Effector CD8-positive, alpha-beta T cell (primary cell): ENCODE measurements at regions not wholly inside any gene's neighbourhood (a gene's known extent, or its start where the extent isn't known, plus 50 kb on each side); places are given as distances from the start of the nearest gene placed in this dataset.
"Not testable (repeated sequence)": the region's sequence is repeated elsewhere in the genome, so short reads cannot be mapped to it uniquely, and the experiment has no call there.

Experiments
- DNase-seq: peaks from one replicate; lab custom pipeline; 2025; lab: John Stamatoyannopoulos, UW

DNA sequence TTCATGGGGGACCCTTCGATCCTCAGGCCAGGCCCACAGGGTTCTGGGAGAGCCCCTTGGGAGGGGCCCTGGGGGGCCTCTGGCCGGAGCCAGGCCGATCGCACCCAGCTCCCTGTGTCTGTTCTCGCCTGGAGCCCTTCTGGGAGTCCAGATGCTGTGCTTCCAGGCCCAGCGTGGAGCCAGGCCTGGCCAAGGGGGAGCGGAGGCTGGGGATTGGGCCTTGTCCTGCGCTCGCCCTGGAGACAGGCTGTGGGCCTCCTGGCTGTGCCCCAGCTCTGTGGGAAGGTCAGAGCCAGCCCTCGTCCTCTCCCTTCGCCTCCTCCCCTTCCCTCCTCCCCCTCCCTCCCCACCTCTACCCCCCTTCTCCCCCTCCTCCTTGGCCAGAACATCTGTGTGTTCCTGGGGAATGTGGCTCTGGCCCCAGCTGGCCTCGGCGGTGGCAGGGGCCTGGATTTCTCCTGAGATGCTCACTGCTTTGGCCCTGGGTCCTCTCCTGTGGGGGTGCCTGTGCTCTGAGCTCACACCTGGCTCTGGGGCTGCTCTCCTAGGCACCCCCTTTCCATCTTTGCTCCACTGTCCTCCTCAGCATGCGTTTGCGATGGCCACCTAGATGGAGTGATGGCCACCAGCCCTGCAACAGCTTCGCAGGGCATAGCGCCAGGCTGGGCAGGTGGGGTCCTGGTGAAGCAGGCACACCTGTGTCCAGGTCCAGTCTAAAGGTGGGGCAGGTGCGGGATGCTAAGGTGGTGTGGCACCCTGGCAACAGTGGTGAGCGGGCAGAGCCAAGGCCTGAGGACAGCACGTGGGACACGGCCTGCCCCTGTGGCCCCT is 90.6 kb upstream of the CIBAR2 start:
- no peak for DNase-seq

DNA sequence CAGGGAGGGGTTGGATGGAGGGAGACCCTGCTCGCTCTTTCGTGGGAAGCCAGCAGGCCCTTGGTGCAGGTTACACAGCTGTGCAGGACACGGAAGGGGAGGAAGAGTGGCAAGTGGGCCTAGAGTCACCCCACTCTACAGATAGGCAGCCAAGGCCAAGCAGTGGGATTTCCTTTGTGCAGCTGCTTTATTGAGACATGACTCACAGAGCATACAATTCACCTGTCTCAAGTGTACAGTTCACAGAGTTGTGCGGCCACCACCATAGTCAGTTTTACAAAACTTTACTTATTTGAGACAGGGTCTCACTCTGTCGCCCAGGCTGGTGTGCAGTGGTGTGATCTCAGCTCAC is 91.2 kb upstream of the CIBAR2 start:
- DNase-seq: no peak

DNA sequence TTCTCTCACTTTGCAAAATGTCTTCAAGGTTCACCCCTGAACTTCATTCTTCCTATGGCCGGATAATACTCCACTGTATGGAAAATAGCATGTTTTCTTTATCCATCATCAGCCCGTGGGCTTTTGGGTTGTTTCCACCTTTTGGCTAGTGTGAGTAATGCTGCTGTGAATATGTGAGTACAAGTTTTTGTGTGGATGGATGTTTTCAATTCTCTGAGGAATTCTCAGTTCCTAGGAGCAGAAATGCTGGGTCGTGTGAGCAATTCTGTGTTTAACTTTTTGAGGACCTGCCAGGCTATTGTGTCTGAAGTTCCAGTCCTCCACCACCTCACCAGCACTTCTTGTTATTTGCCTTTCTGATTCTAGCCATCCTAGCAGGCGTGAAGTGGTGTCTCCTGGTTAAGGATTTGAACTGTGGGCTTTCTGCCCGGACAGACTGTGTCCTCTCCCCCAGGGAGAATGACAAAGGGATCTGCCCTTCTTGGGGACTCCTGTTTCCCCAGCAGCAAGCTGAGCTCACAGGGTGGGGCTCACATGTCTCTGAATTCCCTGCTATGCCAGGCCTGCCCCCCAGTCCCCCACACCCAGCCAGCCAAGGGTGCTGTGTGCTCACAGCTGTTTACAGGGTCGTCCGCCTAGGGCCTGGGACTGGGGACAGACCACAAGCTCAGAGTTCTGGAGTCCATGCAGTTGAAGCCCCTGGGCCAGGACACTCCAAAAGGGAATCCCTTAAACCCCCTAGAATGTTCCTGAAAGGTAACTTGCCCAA is 92.2 kb upstream of the CIBAR2 start:
- no peak for DNase-seq

DNA sequence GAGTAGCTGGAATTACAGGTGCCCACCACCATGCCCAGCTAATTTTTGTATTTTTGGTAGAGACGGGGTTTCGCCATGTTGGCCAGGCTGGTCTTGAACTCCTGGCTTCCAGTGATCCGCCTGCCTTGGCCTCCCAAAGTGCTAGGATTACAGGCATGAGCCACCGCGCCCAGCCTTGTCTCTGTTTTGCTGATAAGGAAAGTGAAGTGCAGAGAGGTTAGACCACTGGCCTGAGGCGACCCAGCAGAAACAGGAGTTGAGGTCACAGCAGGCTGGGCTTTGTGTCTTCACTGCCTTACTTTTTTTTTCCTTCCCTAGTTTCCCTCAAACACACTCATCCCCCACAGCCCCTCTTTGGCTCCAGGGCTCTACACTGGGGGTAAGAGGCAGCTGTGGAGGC is 93.0 kb upstream of the CIBAR2 start:
- not testable (repeated sequence) for DNase-seq

DNA sequence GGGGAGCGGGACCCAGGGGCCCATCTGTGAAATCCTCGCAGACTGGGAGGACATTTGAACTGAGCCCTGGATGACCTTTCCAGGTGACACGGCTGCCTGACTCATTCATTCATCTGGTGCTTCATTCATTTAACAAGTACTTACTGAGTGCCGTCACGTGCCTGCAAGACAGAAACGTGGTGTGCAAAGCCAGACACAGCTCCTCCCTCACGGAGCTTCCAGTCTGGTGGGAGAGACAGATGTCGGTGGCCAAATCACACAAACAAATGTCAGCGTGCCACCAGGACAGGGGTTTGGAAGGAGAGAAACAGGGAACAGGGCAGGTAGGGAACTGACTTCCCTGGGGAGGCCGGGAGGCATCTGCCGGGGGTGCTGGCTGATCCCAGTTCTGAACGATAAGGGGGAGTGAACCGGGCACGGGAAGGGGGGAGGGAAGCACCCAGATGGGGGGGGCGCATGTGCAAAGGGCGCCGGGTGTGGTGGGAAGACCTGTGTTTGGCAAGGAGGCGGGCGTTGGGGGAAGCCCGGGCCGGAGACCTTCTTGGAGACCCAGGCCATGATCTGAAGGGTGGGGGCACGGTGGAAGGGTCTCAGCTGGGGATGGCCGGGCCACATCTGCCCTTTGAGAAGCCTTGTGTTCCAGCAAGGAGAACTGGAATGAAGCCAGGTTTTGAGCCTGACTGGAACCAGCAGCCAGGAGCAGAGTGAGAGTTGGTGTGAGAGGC is 93.6 kb upstream of the CIBAR2 start:
- no peak for DNase-seq

DNA sequence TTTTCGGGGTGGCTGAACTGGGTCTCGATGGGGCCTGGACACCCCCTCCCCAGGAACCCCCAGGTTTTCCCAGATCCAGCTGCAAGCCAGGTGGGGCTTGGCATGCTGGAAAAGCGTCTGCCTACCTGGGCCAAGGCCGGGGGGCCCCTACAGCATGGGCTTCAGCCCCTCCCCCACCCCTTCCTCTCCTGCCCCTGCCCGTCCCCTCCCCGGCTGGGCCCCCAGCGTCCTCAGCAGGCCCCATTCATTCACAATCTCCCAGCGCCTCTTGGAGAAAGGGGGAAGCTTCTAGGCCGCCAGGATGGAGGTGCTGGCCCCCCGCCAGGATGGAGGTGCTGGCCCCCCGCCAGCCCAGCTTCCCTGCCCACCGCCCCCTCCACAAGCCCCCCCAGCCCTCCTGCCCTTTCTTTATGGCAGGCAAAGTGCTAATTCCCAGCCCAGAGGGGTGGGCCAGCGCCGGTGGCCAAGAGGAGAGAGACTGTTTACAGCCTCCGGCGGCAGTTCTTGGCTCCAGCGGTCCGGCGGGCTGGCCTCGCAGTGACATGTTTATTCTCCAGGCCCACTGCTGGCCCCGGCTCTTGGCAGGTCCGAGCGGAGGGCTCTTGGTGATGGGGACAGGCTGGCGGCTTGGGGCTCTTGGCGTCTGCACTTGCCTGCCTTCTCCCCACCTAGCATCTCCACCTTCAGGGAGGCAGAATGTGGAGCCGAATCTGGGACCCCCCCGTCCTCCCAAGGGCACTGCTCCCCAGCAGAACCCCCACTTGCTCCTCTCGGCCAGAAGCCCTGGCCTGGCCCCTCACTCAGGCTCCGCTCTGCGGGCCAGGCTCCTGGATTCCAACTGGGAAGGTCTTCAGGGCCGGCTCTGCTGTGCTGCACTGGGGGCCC is 94.4 kb upstream of the CIBAR2 start:
- no peak for DNase-seq

DNA sequence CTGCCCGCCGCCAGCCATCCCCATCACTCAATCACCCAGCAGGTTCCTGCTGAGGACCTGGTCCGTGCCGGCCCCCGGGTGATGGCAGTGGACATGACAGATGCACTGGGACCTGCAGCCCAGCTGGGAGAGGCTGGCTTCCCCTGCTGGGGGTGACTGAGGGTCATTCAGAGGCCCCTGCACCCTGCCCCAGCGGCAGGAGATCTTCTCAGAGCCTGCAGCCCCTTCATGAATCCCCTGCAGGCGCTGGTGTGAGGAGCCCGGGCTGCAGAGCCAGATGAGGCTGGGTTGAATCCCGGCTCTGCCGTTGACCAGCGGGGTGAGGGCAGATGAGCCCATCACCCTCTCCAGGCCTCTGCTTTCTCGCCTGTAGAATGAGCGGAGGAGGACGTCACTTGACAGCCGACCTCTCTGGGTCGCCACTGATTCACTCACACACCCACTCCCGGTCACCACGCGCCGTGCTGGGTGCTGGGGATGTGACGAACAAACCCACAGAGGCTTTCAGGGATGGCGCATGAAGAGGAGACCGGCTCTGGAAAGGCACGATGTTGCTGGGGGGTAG is 95.2 kb upstream of the CIBAR2 start:
- no peak for DNase-seq

DNA sequence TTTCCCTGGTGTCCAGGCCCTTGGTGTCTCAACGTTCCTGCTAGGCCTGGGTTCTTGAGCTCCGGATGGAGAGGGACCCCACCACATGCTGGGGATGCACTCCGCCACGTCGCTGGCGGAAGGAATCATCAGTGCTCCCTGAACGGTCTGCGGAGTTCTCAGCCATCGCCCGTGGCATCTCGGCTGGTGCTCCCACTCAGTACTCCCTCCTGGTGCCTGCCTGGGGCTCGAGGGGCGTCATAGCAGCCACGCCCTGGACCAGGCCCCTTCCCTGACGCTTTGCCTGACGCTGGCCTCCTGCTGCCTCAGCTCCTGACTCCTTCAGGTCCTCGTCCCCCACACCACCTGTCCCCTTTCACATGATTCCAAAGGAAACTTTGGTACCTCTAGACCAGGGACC is 95.9 kb upstream of the CIBAR2 start:
- no peak for DNase-seq

DNA sequence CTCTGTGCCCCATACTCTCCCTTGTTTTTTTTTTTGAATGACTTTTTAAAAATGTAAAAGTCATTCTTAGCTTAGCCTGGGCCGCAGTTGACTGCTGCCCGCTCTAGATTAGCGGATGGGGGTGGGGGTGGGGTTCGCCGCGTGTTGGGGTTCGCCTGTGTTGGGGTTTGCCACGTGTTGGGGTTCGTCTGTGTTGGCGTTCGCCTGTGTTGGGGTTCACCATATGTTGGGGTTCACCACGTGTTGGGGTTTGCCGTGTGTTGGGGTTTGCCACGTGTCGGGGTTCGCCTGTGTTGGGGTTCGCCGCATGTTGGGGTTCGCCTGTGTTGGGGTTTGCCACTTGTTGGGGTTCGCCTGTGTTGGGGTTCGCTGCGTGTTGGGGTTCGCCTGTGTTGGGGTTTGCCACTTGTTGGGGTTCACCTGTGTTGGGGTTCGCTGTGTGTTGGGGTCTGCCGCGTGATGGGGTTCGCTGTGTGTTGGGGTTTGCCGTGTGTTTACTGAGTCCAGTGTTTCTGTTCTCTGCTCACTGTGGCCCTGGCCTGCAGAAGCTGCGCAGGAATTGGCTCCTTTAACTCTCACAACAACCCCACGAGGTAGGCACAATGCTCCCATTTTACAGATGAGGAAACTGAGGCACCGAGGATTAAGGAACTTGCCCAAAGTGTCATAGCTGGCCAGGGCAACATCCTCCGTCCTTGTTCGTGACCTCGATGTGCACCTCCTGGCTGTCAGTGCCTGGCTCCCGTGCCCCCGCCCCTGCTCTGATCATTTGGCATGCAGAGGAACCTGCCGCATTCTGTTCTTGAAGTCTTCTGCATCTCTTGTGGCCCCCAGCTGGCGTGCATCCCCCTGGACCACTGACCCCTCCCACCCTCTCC is 96.6 kb upstream of the CIBAR2 start:
- DNase-seq: no peak

DNA sequence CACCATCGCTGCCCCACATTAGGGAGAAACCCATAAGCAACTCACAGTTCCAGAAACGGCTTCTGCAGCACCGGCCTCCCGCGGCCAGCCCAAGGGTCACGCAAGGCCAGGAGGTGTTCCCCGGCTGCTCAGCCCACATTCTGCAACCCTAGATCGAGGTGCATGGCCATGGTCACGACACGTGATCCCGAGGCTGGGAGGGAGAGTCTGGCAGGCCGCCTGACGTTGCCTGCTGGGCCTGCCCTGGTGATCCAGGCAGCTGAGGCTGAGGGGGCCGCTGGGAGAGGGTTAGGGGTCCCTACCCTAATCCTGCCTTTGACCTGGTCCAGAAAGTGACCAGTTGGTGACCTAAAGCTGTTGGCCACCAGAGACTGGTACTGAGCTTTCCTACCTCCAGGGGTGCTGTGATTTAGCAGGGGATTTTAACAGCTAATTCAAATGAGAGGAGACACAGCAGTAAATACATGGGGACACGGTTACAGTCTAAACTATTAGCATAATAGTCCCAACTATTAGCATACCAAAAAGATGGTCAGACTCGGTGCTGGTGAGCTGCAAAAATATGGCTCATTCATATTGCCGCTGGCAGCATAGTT is 97.4 kb upstream of the CIBAR2 start:
- no peak for DNase-seq

DNA sequence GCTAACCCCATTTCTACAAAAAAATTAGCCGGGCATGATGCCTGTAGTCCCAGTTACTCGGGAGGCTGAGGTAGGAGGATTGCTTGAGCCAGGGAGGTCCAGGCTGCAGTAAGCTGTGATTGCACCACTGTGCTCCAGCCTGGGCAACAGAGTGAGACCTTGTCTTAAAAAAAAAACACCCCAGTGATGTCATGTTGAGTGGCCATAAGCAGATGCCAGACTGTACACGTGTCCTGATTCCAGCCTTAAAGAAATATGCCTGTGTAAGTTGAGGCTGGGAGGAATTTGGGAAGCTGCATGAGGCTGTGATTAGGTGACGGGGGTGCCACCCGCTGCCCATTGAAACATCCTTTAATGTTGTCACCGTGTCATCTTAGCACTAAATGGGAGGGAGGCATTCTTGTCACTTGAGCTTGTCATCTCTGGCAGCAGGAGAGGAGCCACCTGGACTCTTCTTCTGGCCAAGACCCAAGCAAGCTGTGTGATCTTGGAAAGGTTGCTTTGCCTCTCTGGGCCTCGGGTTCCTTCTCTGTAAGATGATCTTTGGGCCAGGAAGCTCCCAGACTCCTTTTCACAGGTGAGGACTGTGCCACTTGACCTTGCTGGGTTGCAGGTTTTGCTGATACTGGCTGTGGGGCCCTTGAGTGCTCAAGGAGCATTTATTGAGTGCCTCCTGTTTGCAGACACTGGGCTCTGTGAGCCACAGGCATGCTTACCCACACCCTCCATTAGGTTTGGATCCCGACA is 98.3 kb upstream of the CIBAR2 start:
- no peak for DNase-seq

DNA sequence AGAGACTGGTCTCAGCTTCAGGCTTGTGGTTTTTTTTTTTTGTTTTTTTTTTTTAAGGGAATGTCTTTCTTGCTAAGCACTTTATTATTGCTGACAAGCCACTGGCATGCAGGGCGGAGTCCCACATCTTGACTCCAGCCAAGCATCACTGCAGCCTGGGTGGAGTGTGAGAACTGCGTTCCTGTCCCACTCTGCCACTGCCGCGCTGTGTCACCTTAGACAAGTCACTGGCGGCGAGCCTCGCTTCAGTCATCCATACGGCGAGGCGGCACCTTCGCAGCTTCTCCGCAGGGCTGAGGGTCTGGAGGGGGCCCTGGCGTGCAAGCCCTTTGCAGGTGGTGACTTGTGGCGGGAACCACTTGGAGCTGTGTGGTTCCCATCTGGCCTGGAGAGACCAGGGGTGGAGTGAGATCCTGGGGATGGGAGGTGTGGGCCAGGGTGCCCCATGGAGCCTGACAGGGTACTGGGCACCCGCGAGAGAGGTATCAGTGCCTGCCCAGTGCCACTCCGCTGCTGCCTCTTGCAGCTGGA is 99.1 kb upstream of the CIBAR2 start:
- no peak for DNase-seq

DNA sequence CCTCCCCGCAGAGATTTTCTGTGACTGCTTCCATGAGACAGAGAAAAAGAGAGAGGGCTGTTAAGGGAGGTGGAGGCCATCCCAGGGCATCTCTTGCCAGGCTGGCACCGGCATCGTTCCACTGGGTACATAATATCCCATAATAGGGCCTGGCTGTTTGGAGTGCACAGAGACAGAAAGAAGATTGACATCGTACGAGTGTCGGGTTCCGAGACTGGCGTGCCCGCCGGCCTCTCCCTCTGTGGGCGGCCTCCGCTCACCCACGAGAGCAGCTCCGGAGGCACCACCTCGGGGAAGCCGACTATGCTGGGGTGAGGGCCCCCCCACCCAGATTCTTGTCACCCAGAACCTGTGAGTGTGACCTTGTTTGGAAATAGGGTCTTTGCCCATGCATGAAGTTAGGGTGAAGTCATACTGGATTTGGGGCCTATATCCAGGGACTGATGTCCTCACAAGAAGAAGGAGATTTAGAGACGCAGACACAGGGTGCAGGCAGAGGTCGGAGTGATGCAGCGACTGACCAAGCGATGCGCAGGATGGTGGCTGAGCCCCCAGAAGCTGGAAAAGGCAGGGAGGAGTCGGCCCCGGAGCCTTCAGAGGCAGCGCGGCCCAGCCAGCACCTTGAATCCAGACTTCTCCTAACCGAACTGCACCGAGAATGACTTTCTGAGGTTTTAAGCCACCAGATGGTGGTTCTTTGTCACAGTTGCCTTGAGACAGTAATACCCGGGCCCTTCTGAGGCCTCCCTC is 101.8 kb upstream of the CIBAR2 start:
- DNase-seq: no peak

DNA sequence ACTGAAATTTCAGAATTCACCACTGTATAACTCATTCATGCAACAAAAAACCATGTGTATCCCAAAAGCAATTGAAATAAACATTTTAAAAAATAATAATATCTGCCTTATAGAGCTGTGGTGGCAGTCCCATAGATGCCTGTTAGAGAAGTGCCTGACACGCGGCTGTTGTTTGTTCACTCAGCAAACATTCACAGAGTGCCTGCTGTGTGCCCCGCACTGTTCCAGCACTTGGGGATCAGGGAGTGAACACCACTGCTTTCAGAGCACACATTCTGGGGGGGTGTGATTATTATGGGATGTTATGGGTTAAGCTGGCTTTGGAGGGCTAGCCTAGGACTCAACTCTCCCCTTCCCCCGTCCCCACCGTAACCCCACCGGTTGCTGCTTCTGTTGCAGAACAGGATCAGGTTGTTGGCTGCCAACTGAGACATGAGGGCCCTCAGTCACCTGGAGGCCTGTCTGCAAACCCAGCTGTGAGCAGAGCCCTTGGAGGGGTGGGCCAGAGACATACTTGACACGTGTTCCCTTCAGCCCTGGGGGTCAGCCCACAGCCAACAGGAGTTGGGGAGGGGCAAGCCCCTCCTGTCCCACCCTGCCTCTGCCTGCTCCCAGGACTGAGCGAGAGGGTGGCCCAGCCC is 103.3 kb upstream of the CIBAR2 start:
- no peak for DNase-seq

DNA sequence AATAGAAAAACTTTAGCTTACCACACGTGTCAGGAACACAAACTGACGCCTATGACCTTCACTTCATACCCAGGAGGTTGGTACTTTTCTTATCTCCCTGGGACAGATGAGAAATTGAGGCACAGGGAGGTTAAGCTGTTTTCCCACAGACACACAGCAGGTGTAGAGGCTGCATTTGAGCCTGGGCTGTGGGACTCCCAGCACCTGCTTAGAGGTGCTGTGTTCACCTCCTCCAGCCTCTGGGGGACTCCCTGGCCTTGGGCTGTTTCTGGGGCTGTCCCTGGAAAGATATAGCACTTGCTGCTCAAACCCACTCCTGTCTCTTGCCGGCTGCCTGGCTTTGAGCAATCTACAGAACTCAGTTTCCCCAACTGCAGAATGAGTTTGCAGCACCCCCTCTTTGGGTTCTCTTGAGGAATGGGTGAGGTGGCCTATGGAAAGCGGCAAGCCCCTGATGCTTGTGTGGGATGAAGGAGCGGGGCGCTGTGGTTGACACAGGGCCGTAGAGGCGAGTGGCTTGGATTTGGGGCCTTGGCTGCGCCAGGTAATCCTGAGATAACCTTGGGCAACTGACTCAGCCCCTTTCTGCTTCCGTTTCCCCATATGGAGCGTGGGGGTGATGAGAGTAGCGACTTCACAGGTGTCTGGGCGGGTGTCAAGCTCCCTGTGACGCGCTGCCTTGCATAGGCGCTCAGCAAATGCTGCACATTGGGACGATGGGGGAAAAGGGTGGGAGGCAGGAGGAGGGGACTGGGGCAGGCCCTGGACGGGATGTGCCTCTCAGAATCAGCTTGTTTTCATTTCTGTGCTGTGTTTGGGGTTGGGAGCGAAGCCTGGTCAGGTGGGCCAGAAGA is 104.5 kb upstream of the CIBAR2 start:
- no peak for DNase-seq

DNA sequence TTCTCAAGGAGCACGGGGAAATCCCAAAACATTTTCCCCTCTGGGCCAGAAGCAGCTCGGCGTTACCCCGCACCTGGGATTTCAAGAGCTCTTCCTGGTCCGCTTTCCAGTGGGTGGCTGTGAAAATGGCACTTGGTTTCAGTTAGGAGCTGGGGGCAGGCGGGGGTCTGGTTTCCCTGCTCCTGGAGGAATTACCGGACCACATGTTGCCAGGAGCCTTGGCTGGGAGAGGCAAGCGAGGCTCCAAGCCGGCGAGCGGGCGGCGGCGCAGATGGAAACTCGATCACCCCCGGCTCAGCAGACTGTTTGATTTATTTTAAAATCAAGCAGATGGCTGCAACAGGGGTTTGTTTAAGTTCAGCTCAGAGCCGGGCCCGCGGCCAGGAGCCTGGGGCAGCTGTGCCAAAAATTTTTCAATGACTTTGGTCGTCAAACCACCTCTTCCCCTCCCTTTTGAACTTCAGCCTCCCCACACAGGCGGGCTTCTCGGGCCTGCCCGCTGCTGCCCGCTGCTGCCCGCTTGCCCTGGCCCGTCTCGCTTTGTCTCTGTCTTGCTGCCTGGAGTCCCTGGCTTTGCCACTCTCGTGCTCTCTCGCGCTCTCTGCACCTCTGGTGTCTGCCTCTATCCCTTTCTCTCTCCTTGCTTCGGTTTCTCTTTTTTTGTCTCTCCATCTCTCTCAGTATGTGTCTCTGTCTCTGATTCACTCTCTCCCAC is 108.0 kb upstream of the CIBAR2 start:
- DNase-seq: no peak
